MM.1S (cell line): ENCODE measurements at regions not wholly inside any gene's neighbourhood (a gene's known extent, or its start where the extent isn't known, plus 50 kb on each side); places are given as distances from the start of the nearest gene placed in this dataset.
"Not testable (repeated sequence)": the region's sequence is repeated elsewhere in the genome, so short reads cannot be mapped to it uniquely, and the experiment has no call there.

ENCODE experiments used
- DNase-seq: peaks from one replicate; pipeline ENCODE4 v3.0.0-alpha.2; 2015
- H2AFZ ChIP-seq: fragments of 300-600 bp; sonication (generic); 2 replicates; pipeline ENCODE4 v1.6.0; 2016; ENCODE audit warnings: antibody characterized with exemption, low read length
- H3F3A ChIP-seq: fragments of 300-600 bp; sonication (generic); 2 replicates; pipeline ENCODE4 v1.6.1; 2016; ENCODE audit warnings: mild to moderate bottlenecking, antibody characterized with exemption, low read length, moderate library complexity, mixed read lengths; ENCODE audit not compliant: insufficient read depth
- H3K27ac ChIP-seq: fragments of 300-600 bp; sonication (generic); 2 replicates; pipeline ENCODE4 v1.5.1; 2016; ENCODE audit warnings: mild to moderate bottlenecking, low read length
- H3K27me3 ChIP-seq: fragments of 300-600 bp; sonication (generic); replicated peaks from 2 replicates; pipeline ENCODE4 v1.6.0; 2016; ENCODE audit warnings: low read length; ENCODE audit not compliant: insufficient read depth
- H3K36me3 ChIP-seq: fragments of 300-600 bp; sonication (generic); replicated peaks from 2 replicates; pipeline ENCODE4 v1.6.1; 2016; ENCODE audit warnings: mild to moderate bottlenecking, low read length, mixed read lengths; ENCODE audit not compliant: insufficient read depth
- H3K4me1 ChIP-seq: fragments of 300-600 bp; sonication (generic); 2 replicates; pipeline ENCODE4 v1.6.1; 2016; ENCODE audit warnings: low read length, mixed read lengths
- H3K4me2 ChIP-seq: fragments of 300-600 bp; sonication (generic); 2 replicates; pipeline ENCODE4 v1.6.0; 2016; ENCODE audit warnings: low read depth, low read length
- H3K4me3 ChIP-seq: fragments of 300-600 bp; sonication (generic); 2 replicates; pipeline ENCODE4 v1.5.1; 2016; ENCODE audit warnings: low read length, mixed read lengths
- H3K79me2 ChIP-seq: fragments of 300-600 bp; sonication (generic); 2 replicates; pipeline ENCODE4 v1.6.1; 2016; ENCODE audit warnings: mixed run types, low read length, mixed read lengths
- H3K9ac ChIP-seq: fragments of 300-600 bp; sonication (generic); 2 replicates; pipeline ENCODE4 v1.6.1; 2016; ENCODE audit warnings: low read length, mixed read lengths
- H3K9me2 ChIP-seq: fragments of 300-600 bp; sonication (generic); replicated peaks from 2 replicates; pipeline ENCODE4 v1.6.1; 2016; ENCODE audit warnings: mild to moderate bottlenecking, low read length, mixed read lengths; ENCODE audit not compliant: insufficient read depth
- H3K9me3 ChIP-seq: fragments of 300-600 bp; sonication (generic); replicated peaks from 2 replicates; pipeline ENCODE4 v1.6.1; 2016; ENCODE audit warnings: mild to moderate bottlenecking, low read length, mixed read lengths; ENCODE audit not compliant: insufficient read depth
- H4K20me1 ChIP-seq: fragments of 300-600 bp; sonication (generic); 2 replicates; pipeline ENCODE4 v1.6.1; 2016; ENCODE audit warnings: mild to moderate bottlenecking, low read length, moderate library complexity, mixed read lengths; ENCODE audit not compliant: insufficient read depth
- CTCF ChIP-seq: fragments of 300-600 bp; sonication (generic); IDR thresholded peaks from 2 replicates; pipeline ENCODE4 v1.5.1; 2016; ENCODE audit warnings: antibody characterized with exemption, low read length, mixed read lengths
- EZH2 ChIP-seq: fragments of 300-600 bp; sonication (generic); optimal IDR thresholded peaks from 2 replicates; pipeline ENCODE3; 2017; ENCODE audit warnings: low read depth, mild to moderate bottlenecking, antibody characterized with exemption, low read length, mixed read lengths
- EZH2phosphoT487 ChIP-seq: fragments of 300-600 bp; sonication (generic); IDR thresholded peaks from 2 replicates; pipeline ENCODE4 v1.6.1; 2018; ENCODE audit warnings: antibody characterized with exemption, low read length

- Histone ChIP-seq H2AFZ (no peak overlapping the region), H3K9ac (no peak overlapping the region), H4K20me1 (no peaks in the 10 kb centered on the region), H3K4me1 (no peaks in the 10 kb centered on the region), H3K4me2 (no peak overlapping the region), H3K27ac (no peak overlapping the region), H3K9me2 (no peaks in the 10 kb centered on the region), H3K79me2 (no peaks in the 10 kb centered on the region), H3K27me3 (no peaks in the 10 kb centered on the region), H3K4me3 (no peak overlapping the region), H3K36me3 (no peaks in the 10 kb centered on the region), H3F3A (no peaks in the 10 kb centered on the region), H3K9me3 (no peaks in the 10 kb centered on the region)
- no peak for TF ChIP-seq EZH2
- no peak for TF ChIP-seq EZH2phosphoT487
- TF ChIP-seq CTCF: no peak
- DNase-seq: no peak
These were observed 60.4 kb upstream of the DMRTB1 start for GRCh38 chr1:53398576-53399365.

- not testable (repeated sequence) for H3K27me3 ChIP-seq, H3K9ac ChIP-seq, H4K20me1 ChIP-seq, H3K79me2 ChIP-seq, H2AFZ ChIP-seq, DNase-seq, H3K36me3 ChIP-seq, H3K9me3 ChIP-seq, H3K27ac ChIP-seq, H3F3A ChIP-seq, H3K9me2 ChIP-seq, H3K4me1 ChIP-seq, H3K4me3 ChIP-seq, H3K4me2 ChIP-seq
These were observed 59.6 kb upstream of the DMRTB1 start for GRCh38 chr1:53399370-53400133.

GRCh38 chr1:53400761-53401674 is 58.2 kb upstream of the DMRTB1 start:
- Histone ChIP-seq H3F3A (no peaks in the 10 kb centered on the region), H3K4me1 (no peaks in the 10 kb centered on the region)

More at GRCh38 chr1:53400761-53401674, 58.2 kb upstream of the DMRTB1 start:
- no peak overlapping the region for H3K4me3 ChIP-seq
- H3K36me3 ChIP-seq: no peaks in the 10 kb centered on the region
- H3K79me2 ChIP-seq: no peaks in the 10 kb centered on the region
- no peaks in the 10 kb centered on the region for H4K20me1 ChIP-seq
- no peaks in the 10 kb centered on the region for H3K27me3 ChIP-seq
- H3K4me2 ChIP-seq: no peak overlapping the region
- H3K9me2 ChIP-seq: no peaks in the 10 kb centered on the region
- DNase-seq: no peak
- no peak for TF ChIP-seq CTCF
- no peak for TF ChIP-seq EZH2phosphoT487
- no peak for TF ChIP-seq EZH2
- no peak overlapping the region for H2AFZ ChIP-seq
- no peak overlapping the region for H3K9ac ChIP-seq
- H3K27ac ChIP-seq: no peak overlapping the region
- no peaks in the 10 kb centered on the region for H3K9me3 ChIP-seq
